ENCODE measurements at regions not wholly inside any gene's neighbourhood (a gene's known extent, or its start where the extent isn't known, plus 50 kb on each side); places are given as distances from the start of the nearest gene placed in this dataset.

- WGBS (ENCODE audit: extremely low coverage, insufficient read length, low lambda C conversion rate) = no CpG with 5 or more reads among the region's 2 CpGs
- no peaks in the 10 kb centered on the region for H3K4me1 ChIP-seq (ENCODE audit: insufficient read depth, low read length)
- no peak overlapping the region for H2BK5ac ChIP-seq (ENCODE audit: insufficient read length, low read length)
- H2BK120ac ChIP-seq (ENCODE audit: low read depth, low read length, poor library complexity, severe bottlenecking) = no peak overlapping the region
- no peak overlapping the region for H2AFZ ChIP-seq (ENCODE audit: low read length)
- no peak overlapping the region for H3K4me2 ChIP-seq (ENCODE audit: insufficient read depth, insufficient read length, low read length)
- H3K9me3 ChIP-seq (ENCODE audit: control insufficient read depth, low read depth, low read length) = no peaks in the 10 kb centered on the region
- H3K9me3 Mint-ChIP-seq = peaks cover 0 to 38% of the 10 kb centered on the region in 2 experiments; a peak in 3 of 5 replicates
- no peak overlapping the region for H3K14ac ChIP-seq (ENCODE audit: insufficient read depth, low read length)
- H3T11ph ChIP-seq (ENCODE audit: low read length) = no peak overlapping the region
- no peak overlapping the region for H3K56ac ChIP-seq (ENCODE audit: insufficient read length, low read depth, low read length)
- no peak overlapping the region for H2BK15ac ChIP-seq (ENCODE audit: low read depth, low read length)
- H2BK20ac ChIP-seq (ENCODE audit: low read depth, low read length, poor library complexity, severe bottlenecking) = no peak overlapping the region
- no peaks in the 10 kb centered on the region for H3K79me1 ChIP-seq (ENCODE audit: insufficient read depth, low read depth, low read length, poor library complexity, severe bottlenecking)
- H3K4me3 Mint-ChIP-seq = no peak overlapping the region
- H3K9ac ChIP-seq (ENCODE audit: extremely low read depth, insufficient read length, low read length) = no peak overlapping the region
- no peak overlapping the region for H4K8ac ChIP-seq (replicated peaks; ENCODE audit: insufficient read length, low read depth, low read length)
- no peaks in the 10 kb centered on the region for H3K27me3 Mint-ChIP-seq (ENCODE audit: low read depth)
- no peaks in the 10 kb centered on the region for H3K79me2 ChIP-seq (ENCODE audit: insufficient read depth, low read length)
- no peaks in the 10 kb centered on the region for H3K23me2 ChIP-seq (ENCODE audit: insufficient read length, low read depth, low read length, poor library complexity, severe bottlenecking)
- DNase-seq = no peak
- no peaks in the 10 kb centered on the region for H3K36me3 Mint-ChIP-seq (ENCODE audit: insufficient read depth in 1 of 3, low read depth in 3 of 3)
- H3K4me1 Mint-ChIP-seq = no peaks in the 10 kb centered on the region
- H3K23ac ChIP-seq (ENCODE audit: insufficient read length, low read depth, low read length) = no peak overlapping the region
- no peak overlapping the region for H4K5ac ChIP-seq (ENCODE audit: insufficient read length, low read depth, low read length)
- no peaks in the 10 kb centered on the region for H3K27me3 ChIP-seq (ENCODE audit: insufficient read depth, low read length)
- no peaks in the 10 kb centered on the region for H4K20me1 ChIP-seq (ENCODE audit: control insufficient read depth, insufficient read depth, insufficient read length)
- no peak overlapping the region for H3K18ac ChIP-seq (ENCODE audit: insufficient read length, low read depth, low read length)
- no peak overlapping the region for H3K27ac ChIP-seq (ENCODE audit: insufficient read length, low read depth, low read length)
- no peak overlapping the region for H4K91ac ChIP-seq (ENCODE audit: insufficient read length, low read depth, low read length)
- no peak overlapping the region for H3K27ac Mint-ChIP-seq
- no peak overlapping the region for H3K4ac ChIP-seq (ENCODE audit: low read depth, low read length)
- TF ChIP-seq, protein P1, sequence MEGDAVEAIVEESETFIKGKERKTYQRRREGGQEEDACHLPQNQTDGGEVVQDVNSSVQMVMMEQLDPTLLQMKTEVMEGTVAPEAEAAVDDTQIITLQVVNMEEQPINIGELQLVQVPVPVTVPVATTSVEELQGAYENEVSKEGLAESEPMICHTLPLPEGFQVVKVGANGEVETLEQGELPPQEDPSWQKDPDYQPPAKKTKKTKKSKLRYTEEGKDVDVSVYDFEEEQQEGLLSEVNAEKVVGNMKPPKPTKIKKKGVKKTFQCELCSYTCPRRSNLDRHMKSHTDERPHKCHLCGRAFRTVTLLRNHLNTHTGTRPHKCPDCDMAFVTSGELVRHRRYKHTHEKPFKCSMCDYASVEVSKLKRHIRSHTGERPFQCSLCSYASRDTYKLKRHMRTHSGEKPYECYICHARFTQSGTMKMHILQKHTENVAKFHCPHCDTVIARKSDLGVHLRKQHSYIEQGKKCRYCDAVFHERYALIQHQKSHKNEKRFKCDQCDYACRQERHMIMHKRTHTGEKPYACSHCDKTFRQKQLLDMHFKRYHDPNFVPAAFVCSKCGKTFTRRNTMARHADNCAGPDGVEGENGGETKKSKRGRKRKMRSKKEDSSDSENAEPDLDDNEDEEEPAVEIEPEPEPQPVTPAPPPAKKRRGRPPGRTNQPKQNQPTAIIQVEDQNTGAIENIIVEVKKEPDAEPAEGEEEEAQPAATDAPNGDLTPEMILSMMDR (conservative IDR thresholded peaks at IDR 0.05) = no peak
- H2BK12ac ChIP-seq (ENCODE audit: insufficient read length, low read depth, low read length) = no peak overlapping the region
- no peak overlapping the region for H2AK5ac ChIP-seq (ENCODE audit: insufficient read length, low read length)
Measured at GRCh38 chrX:138849521-138849920, 138.0 kb upstream of the FGF13 start.
